ENCODE measurements at regions not wholly inside any gene's neighbourhood (a gene's known extent, or its start where the extent isn't known, plus 50 kb on each side); places are given as distances from the start of the nearest gene placed in this dataset.

- TF ChIP-seq CTCF (IDR thresholded peaks at IDR 0.05) (no peak), POLR2AphosphoS5 (IDR thresholded peaks at IDR 0.05) (no peak), POLR2A (IDR thresholded peaks at IDR 0.05) (no peak)
Measured at GRCh38 chr3:59150039-59150438, 100.2 kb upstream of the CFAP20DC start.
